ENCODE measurements at regions not wholly inside any gene's neighbourhood (a gene's known extent, or its start where the extent isn't known, plus 50 kb on each side); places are given as distances from the start of the nearest gene placed in this dataset.

DNA sequence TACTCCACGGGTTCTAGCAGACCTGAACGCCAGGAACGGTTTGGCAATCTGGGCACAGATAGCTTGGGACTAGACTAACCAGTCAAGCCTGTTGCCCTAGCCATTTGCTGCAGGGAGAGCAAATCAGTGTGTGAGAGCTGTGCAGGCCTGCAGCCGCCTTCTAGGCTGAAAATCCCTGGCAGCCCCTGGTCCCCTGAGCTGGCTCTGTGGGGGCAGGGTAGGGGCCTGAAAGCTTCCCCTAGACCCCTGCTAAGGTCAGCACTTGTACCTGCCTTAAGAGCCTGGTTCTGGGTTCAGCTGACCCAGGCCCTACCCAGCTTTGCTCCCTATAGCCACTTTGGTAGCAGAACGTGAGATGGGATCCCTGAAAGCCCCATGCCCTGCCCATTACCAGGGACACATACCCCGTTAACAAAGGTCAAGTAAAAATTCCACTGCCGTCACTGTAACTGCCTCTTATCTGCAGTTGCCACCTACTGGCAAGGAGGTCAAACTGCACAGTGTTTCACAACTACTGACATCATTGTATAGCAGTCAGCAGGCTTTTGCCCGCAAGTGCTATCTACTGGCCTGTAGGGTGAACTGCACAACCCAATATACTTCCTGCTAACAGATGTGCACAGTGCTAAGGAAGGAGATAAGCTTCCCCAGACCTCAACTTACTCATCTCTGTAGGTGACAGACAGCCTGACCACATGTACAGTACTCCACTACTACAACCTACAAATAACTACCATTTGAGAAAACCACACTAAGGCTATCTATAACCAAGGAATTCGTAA, 95.1 kb upstream of the OLIG3 start:
- TF ChIP-seq ZC3H10 (CRISPR knock-in tag; IDR thresholded peaks at IDR 0.05), result no peak
- TF ChIP-seq, protein P1, sequence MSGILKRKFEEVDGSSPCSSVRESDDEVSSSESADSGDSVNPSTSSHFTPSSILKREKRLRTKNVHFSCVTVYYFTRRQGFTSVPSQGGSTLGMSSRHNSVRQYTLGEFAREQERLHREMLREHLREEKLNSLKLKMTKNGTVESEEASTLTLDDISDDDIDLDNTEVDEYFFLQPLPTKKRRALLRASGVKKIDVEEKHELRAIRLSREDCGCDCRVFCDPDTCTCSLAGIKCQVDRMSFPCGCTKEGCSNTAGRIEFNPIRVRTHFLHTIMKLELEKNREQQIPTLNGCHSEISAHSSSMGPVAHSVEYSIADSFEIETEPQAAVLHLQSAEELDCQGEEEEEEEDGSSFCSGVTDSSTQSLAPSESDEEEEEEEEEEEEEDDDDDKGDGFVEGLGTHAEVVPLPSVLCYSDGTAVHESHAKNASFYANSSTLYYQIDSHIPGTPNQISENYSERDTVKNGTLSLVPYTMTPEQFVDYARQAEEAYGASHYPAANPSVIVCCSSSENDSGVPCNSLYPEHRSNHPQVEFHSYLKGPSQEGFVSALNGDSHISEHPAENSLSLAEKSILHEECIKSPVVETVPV (CRISPR knock-in tag; IDR thresholded peaks at IDR 0.05), result no peak
- no peak for TF ChIP-seq GLIS3 (CRISPR knock-in tag; IDR thresholded peaks at IDR 0.05)
- TF ChIP-seq ZNF8 (CRISPR knock-in tag; IDR thresholded peaks at IDR 0.05), result no peak
- TF ChIP-seq OSR1 (CRISPR knock-in tag; IDR thresholded peaks at IDR 0.05), result no peak
- TF ChIP-seq TSHZ2 (CRISPR knock-in tag; IDR thresholded peaks at IDR 0.05), result no peak
- TF ChIP-seq, protein P2, sequence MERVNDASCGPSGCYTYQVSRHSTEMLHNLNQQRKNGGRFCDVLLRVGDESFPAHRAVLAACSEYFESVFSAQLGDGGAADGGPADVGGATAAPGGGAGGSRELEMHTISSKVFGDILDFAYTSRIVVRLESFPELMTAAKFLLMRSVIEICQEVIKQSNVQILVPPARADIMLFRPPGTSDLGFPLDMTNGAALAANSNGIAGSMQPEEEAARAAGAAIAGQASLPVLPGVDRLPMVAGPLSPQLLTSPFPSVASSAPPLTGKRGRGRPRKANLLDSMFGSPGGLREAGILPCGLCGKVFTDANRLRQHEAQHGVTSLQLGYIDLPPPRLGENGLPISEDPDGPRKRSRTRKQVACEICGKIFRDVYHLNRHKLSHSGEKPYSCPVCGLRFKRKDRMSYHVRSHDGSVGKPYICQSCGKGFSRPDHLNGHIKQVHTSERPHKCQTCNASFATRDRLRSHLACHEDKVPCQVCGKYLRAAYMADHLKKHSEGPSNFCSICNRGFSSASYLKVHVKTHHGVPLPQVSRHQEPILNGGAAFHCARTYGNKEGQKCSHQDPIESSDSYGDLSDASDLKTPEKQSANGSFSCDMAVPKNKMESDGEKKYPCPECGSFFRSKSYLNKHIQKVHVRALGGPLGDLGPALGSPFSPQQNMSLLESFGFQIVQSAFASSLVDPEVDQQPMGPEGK (CRISPR knock-in tag; IDR thresholded peaks at IDR 0.05; ENCODE audit: borderline replicate concordance), result no peak
- TF ChIP-seq RARB (CRISPR knock-in tag; IDR thresholded peaks at IDR 0.05), result no peak
- TF ChIP-seq POU6F1 (CRISPR knock-in tag; IDR thresholded peaks at IDR 0.05; ENCODE audit: borderline replicate concordance, low read depth), result no peak
- TF ChIP-seq ZNF70 (CRISPR knock-in tag; IDR thresholded peaks at IDR 0.05), result no peak
- TF ChIP-seq ZFP30 (CRISPR knock-in tag; IDR thresholded peaks at IDR 0.05), result no peak
- TF ChIP-seq ZFP3 (CRISPR knock-in tag; IDR thresholded peaks at IDR 0.05), result no peak
- TF ChIP-seq ZNF565 (CRISPR knock-in tag; conservative IDR thresholded peaks at IDR 0.05; ENCODE audit: low read depth), result no peak
